Ovary (tissue), 7 donors: ENCODE measurements at regions not wholly inside any gene's neighbourhood (a gene's known extent, or its start where the extent isn't known, plus 50 kb on each side); places are given as distances from the start of the nearest gene placed in this dataset.

ENCODE experiments used
- DNase-seq, 5 donors: peaks; one replicate each; pipeline ENCODE4 v3.0.0-alpha.2; 2019 to 2020
- H3K27ac ChIP-seq, 2 donors: fragments of 200-600 bp; one replicate each; pipeline versions ENCODE4 v1.5.1 to v1.8.0; 2019 to 2022
- H3K27me3 ChIP-seq: fragments of 200-600 bp; one replicate; pipeline ENCODE4 v1.8.0; 2022
- H3K36me3 ChIP-seq: fragments of 200-600 bp; sonication (generic); one replicate; pipeline ENCODE4 v1.5.1; 2019
- H3K4me1 ChIP-seq: one replicate; pipeline ENCODE4 v1.8.1; 2013; ENCODE audit warnings: mild to moderate bottlenecking, moderate library complexity; ENCODE audit not compliant: insufficient read depth
- H3K4me3 ChIP-seq: fragments of 200-600 bp; sonication (generic); one replicate; pipeline ENCODE4 v1.5.1; 2017
- H3K9me3 ChIP-seq, 2 donors: fragments of 200-600 bp in 1 of 2; sonication (generic) in 1 of 2; one replicate each; pipeline versions ENCODE4 v1.5.1 to v1.8.1; 2013 to 2019; ENCODE audit warnings: mild to moderate bottlenecking in 1 of 2, moderate library complexity in 1 of 2
- CTCF ChIP-seq, 3 donors: fragments of 450-650 bp in 2 of 3; fragments of 200-600 bp in 1 of 3; IDR thresholded peaks; one replicate each; pipeline versions ENCODE4 v1.5.1 to v1.8.0; 2016 to 2022; ENCODE audit warnings: antibody characterized with exemption in 3 of 3, mild to moderate bottlenecking in 1 of 3
- EP300 ChIP-seq: sonication (generic); formaldehyde crosslinking; IDR thresholded peaks from one replicate; pipeline ENCODE4 v1.6.1; 2017; ENCODE audit warnings: antibody characterized with exemption
- POLR2A ChIP-seq: fragments of 450-650 bp; IDR thresholded peaks from one replicate; pipeline ENCODE4 v1.6.1; 2017; ENCODE audit warnings: antibody characterized with exemption, mild to moderate bottlenecking, moderate library complexity
- WGBS, 3 donors: extraction: QIAGEN DNeasy Blood & Tissue Kit in 1 of 3; methylation state at CpG; one replicate each; pipeline versions ENCODE4 v1.1.5 to v1.1.7; 2013 to 2017; 5-methylcytosine and 5-hydroxymethylcytosine counted together
- intact Hi-C, 4 donors: fragments of 100-400 bp; cut with DNase I; formaldehyde crosslinking; loops; one replicate each; pipeline versions ENCODE4 v1.11.0 to v1.15.1; 2022 to 2023
- donor health status: DM: no; HTN: no; CAD: no; lungs with moderate emphysema.
- donor health status: DM: no; HTN: no; CAD: no.
- donor health status: Bipolar disorder and iron deficiency.
- donor health status: DM: no; HTN: no; CAD: no.
- donor health status: DM: yes; HTN: yes; CAD: no.

DNA sequence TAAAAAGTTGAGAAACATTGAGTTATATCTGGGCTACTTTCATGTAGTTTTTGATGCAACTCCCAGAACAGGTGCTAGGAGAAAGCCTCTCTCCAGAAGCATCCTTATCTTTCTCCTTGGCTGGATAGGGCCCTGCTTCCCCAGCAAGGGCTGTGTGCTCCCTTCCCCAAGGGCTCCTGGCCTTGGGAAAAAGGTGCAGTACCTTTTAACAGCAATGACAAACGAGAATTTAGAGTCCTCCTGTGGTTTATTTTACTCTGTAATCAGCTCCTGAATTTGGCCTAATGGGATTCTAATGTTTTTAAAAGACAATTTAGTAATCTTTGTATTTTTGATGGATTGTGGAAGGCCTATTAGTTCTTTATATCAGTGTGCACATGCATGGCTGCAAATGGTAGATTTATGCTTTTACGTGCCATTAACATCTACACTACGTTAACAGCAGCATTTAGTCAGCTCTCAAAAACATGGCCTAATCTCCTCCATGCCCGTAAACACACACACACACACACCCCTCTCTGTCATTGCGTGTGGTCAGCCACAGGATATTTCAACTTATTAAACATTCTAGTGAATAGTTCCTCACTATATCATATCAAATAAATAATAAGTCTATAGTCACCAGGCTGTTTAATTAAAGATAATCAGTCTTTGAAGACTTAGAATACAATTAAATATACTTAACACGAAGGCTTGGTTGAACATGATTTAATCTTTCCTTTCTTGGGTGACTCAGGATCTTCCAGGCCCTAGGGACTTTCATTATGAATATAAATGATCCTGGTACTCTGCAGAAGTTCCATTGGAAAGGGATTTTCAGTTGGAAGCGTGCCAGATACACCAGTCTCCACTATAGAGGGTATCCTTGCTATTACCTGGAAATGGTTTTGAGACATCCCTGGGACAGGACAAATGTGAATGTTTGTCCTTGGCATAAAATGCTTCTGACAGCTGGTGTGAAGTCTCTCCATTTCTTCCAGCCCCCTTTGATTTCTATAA, 181.4 kb upstream of the PWP1 start:
- H3K4me1 ChIP-seq: no peaks in the 10 kb centered on the region
- no peak for TF ChIP-seq EP300
- TF ChIP-seq CTCF (IDR thresholded peaks at IDR 0.05): no peak
- TF ChIP-seq POLR2A: no peak
- WGBS, 3 donors: 38 to 53% (median 39%) methylated on average over 7 of the region's 7 CpGs
- no peaks in the 10 kb centered on the region for H3K9me3 ChIP-seq
- DNase-seq: no peak
- H3K36me3 ChIP-seq: no peaks in the 10 kb centered on the region
- no peak overlapping the region for H3K27ac ChIP-seq
- no peak overlapping the region for H3K4me3 ChIP-seq
- intact Hi-C loops: no loop called here
- H3K27me3 ChIP-seq: no peaks in the 10 kb centered on the region

DNA sequence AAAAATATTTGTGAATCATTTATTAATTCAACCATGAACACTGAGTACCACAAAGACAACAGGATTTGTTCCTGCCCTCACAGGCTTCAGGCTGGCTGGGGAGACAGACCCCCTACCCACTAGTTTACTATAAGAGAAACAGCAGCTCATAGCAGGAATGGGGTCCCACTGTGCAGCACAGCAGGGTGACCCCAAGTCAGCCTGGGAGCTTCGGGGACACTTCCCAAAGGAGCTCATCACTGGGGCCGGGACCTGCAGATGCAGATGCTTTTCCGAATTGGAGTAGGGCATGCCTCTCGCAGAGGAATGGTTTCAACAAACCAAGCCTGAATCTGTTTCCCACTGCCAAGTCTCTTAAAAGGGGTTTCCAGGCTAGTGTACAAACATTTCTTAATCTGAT, 176.2 kb upstream of the PWP1 start:
- no peaks in the 10 kb centered on the region for H3K9me3 ChIP-seq
- no peak overlapping the region for H3K27ac ChIP-seq
- intact Hi-C loops: no loop called here
- WGBS, 3 donors: 49 to 53% (median 52%) methylated on average over 4 of the region's 4 CpGs
- H3K4me3 ChIP-seq: no peak overlapping the region
- no peaks in the 10 kb centered on the region for H3K27me3 ChIP-seq
- H3K36me3 ChIP-seq: no peaks in the 10 kb centered on the region
- TF ChIP-seq EP300 (no peak), POLR2A (no peak), CTCF (IDR thresholded peaks at IDR 0.05) (no peak)
- no peak for DNase-seq
- H3K4me1 ChIP-seq: no peaks in the 10 kb centered on the region

DNA sequence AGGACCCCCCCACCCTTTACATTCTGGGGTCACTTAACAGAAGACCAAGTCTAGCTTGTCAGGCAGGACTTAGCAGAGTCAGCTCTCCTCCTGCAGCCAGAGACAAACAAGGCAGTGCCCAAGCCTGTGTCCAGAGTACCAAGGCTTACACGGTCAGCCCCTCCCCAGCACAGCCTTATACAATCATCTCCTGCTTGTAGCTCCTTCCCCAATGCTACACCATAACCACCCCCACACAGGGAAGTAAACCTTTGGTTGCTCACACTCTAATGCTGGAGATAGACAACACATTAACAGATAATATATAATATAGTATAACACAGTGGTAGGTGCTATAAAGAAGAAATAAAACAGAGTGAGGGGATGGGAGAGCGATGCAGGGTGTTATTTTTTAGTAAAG, 175.4 kb upstream of the PWP1 start:
- Histone ChIP-seq H3K9me3 (no peaks in the 10 kb centered on the region), H3K4me1 (no peaks in the 10 kb centered on the region), H3K36me3 (no peaks in the 10 kb centered on the region), H3K27me3 (no peaks in the 10 kb centered on the region), H3K27ac (no peak overlapping the region), H3K4me3 (no peak overlapping the region)
- no peak for DNase-seq
- intact Hi-C loops: no loop called here
- TF ChIP-seq CTCF (IDR thresholded peaks at IDR 0.05): no peak
- TF ChIP-seq EP300: no peak
- TF ChIP-seq POLR2A: no peak
- 55 to 58% (median 57%) methylated on average over 2 of the region's 2 CpGs for WGBS, 3 donors

- H3K27ac ChIP-seq: no peak overlapping the region
- no peaks in the 10 kb centered on the region for H3K36me3 ChIP-seq
- no peaks in the 10 kb centered on the region for H3K27me3 ChIP-seq
- no peaks in the 10 kb centered on the region for H3K4me1 ChIP-seq
- no peak for DNase-seq
- 56 to 65% (median 60%) methylated on average over 3 of the region's 3 CpGs for WGBS, 3 donors
- TF ChIP-seq CTCF (IDR thresholded peaks at IDR 0.05) (no peak), POLR2A (no peak), EP300 (no peak)
- no peak overlapping the region for H3K4me3 ChIP-seq
- intact Hi-C loops: no loop called here
- no peaks in the 10 kb centered on the region for H3K9me3 ChIP-seq
These were observed 174.3 kb upstream of the PWP1 start for GRCh38 chr12:107511292-107511691.
